ENCODE measurements at regions not wholly inside any gene's neighbourhood (a gene's known extent, or its start where the extent isn't known, plus 50 kb on each side); places are given as distances from the start of the nearest gene placed in this dataset.

GRCh38 chr10:29223326-29223725 is 65.5 kb upstream of the LYZL1 start:
- Histone ChIP-seq H4K20me1 (ENCODE audit: control insufficient read depth, insufficient read depth) (no peaks in the 10 kb centered on the region), H3K9ac (ENCODE audit: control insufficient read depth, insufficient read depth, low read length) (no peak overlapping the region), H3K4me2 (ENCODE audit: control insufficient read depth, insufficient read depth) (no peak overlapping the region), H3K9me3 (replicated peaks; ENCODE audit: control insufficient read depth, insufficient read depth, low read length) (no peaks in the 10 kb centered on the region), H2AFZ (ENCODE audit: control insufficient read depth, low read depth, low read length) (no peak overlapping the region), H3K27me3 (replicated peaks in 1 of 2; ENCODE audit: control insufficient read depth in 2 of 2, insufficient read depth in 2 of 2, low read length in 1 of 2) (no peaks in the 10 kb centered on the region), H3K4me1 (ENCODE audit: control insufficient read depth, insufficient read depth, low read length) (no peaks in the 10 kb centered on the region), H3K4me3 (no peak overlapping the region), H3K79me2 (ENCODE audit: control insufficient read depth, insufficient read depth, low read length) (no peaks in the 10 kb centered on the region), H3K36me3 (ENCODE audit: control insufficient read depth in 2 of 2, insufficient read depth in 2 of 2, low read length in 1 of 2) (no peaks in the 10 kb centered on the region), H3K27ac (ENCODE audit: control insufficient read depth, insufficient read depth) (no peak overlapping the region)
- CTCF ChIA-PET = interaction anchor here (0.6 kb wide), 1 partner anchor 211 kb away, joined by 3 read pairs; no protein-coding TSS in a partner anchor
- no peak for FAIRE-seq
- BruUV-seq (replicated peaks) = no TSS peak
- no peak for ATAC-seq
- RAD21 ChIA-PET (ENCODE audit: unreplicated experiment) = no interaction called here
- intact Hi-C loops (cut with micrococcal nuclease; ENCODE audit: unreplicated experiment) = no loop called here
- DNase-seq (ENCODE audit: low read depth, low spot score) = no peak
- in situ Hi-C loops (cut with MboI) = no loop called here
- SMC1A ChIA-PET (ENCODE audit: uncharacterized antibody, unreplicated experiment) = no interaction called here
- TF ChIP-seq ZNF384 (IDR thresholded peaks at IDR 0.05; ENCODE audit: borderline replicate concordance, low read depth, low read length) (no peak), SPI1 (IDR thresholded peaks at IDR 0.05; ENCODE audit: borderline replicate concordance, insufficient read depth, low read depth, low read length) (no peak), EZH2 (IDR thresholded peaks at IDR 0.05; ENCODE audit: borderline replicate concordance, control insufficient read depth, low read depth, low read length) (no peak), MLLT1 (IDR thresholded peaks at IDR 0.05) (no peak), IRF3 (IDR thresholded peaks at IDR 0.05) (no peak), NRF1 (conservative IDR thresholded peaks at IDR 0.05; ENCODE audit: low read depth, low read length) (no peak), NBN (IDR thresholded peaks at IDR 0.05) (no peak), FOXM1 (IDR thresholded peaks at IDR 0.05; ENCODE audit: low read depth, low read length) (no peak), ESRRA (IDR thresholded peaks at IDR 0.05; ENCODE audit: low read length) (no peak), USF2 (IDR thresholded peaks at IDR 0.05; ENCODE audit: borderline replicate concordance, low read depth, low read length) (no peak), RB1 (IDR thresholded peaks at IDR 0.05; ENCODE audit: borderline replicate concordance) (no peak), SMAD5 (IDR thresholded peaks at IDR 0.05; ENCODE audit: low read depth) (no peak), ZNF622 (IDR thresholded peaks at IDR 0.05) (no peak), BMI1 (IDR thresholded peaks at IDR 0.05; ENCODE audit: borderline replicate concordance) (no peak), NKRF (conservative IDR thresholded peaks at IDR 0.05) (no peak), ATF3 (IDR thresholded peaks at IDR 0.05; ENCODE audit: borderline replicate concordance, extremely low read depth, low read depth, low read length) (no peak)
- POLR2A ChIA-PET = no interaction called here
- WGBS (ENCODE audit: insufficient coverage, insufficient replicate concordance, low lambda C conversion rate, missing lambda C conversion rate) = 20% methylated on average over 4 of the region's 4 CpGs

Data from GM12878 (cell line).